ENCODE measurements at regions not wholly inside any gene's neighbourhood (a gene's known extent, or its start where the extent isn't known, plus 50 kb on each side); places are given as distances from the start of the nearest gene placed in this dataset.

GRCh38 chr11:112590764-112591163 is 330.1 kb upstream of the PLET1 start:
- Mint-ChIP-seq H3K4me3 (no peak overlapping the region), H3K4me1 (peaks cover 14% of the 10 kb centered on the region), H3K27me3 (ENCODE audit: low read depth in 3 of 3) (peaks cover 0 to 9% (median 1%) of the 10 kb centered on the region in 3 donors), H3K36me3 (no peaks in the 10 kb centered on the region), H3K9me3 (peaks cover 4 to 10% (median 6%) of the 10 kb centered on the region in 7 donors), H3K27ac (peak overlapping the region in 1 of 7 donors; percentile 9)
- no peaks in the 10 kb centered on the region for H3K27me3 ChIP-seq (ENCODE audit: control insufficient read depth in 2 of 2, insufficient read depth in 2 of 2, low read length in 2 of 2)
- H3K4me1 ChIP-seq (ENCODE audit: control insufficient read depth in 1 of 2, insufficient read depth in 2 of 2, low read length in 2 of 2), result peaks cover 0 to 5% of the 10 kb centered on the region in 2 donors
- intact Hi-C loops (cut with micrococcal nuclease), result loop anchor here in 1 of 2 donors (2.0 kb wide), 1 partner anchor 696 kb away; no protein-coding TSS in a partner anchor
- H3K36me3 ChIP-seq (replicated peaks in 1 of 2; ENCODE audit: control insufficient read depth in 1 of 2, insufficient read depth in 2 of 2, low read length in 2 of 2), result no peaks in the 10 kb centered on the region
- peaks cover 0 to 5% of the 10 kb centered on the region in 2 donors for H3K9me3 ChIP-seq (replicated peaks in 1 of 2; ENCODE audit: control insufficient read depth in 1 of 2, insufficient read depth in 1 of 2, low read length in 2 of 2)
- no peak overlapping the region for H3K9ac ChIP-seq (ENCODE audit: insufficient read depth, low read length, poor library complexity, severe bottlenecking)
- H3K27ac ChIP-seq (ENCODE audit: low read depth in 1 of 2, low read length in 2 of 2), result no peak overlapping the region
- no peaks in the 10 kb centered on the region for H3K79me2 ChIP-seq (ENCODE audit: insufficient read depth, low read length)
- 80% methylated on average over 1 of the region's 2 CpGs for WGBS (ENCODE audit: insufficient coverage)
- no peak overlapping the region for H3K4me2 ChIP-seq (replicated peaks; ENCODE audit: extremely low read depth, low read length, poor library complexity, severe bottlenecking)
- TF ChIP-seq CTCF (IDR thresholded peaks at IDR 0.05), result no peak
- no peak overlapping the region for H3K4me3 ChIP-seq (replicated peaks in 1 of 3; ENCODE audit: low read depth in 2 of 3, low read length in 3 of 3)
- peak overlapping the region; percentile 26 for H2AFZ ChIP-seq (ENCODE audit: insufficient read depth, low read depth, low read length, poor library complexity, severe bottlenecking)
- H4K20me1 ChIP-seq (ENCODE audit: insufficient read depth, low read length), result no peaks in the 10 kb centered on the region
- no peak for DNase-seq

GRCh38 chr11:112593440-112593839 is 332.8 kb upstream of the PLET1 start:
- WGBS (ENCODE audit: insufficient coverage), result no CpG with 5 or more reads among the region's 2 CpGs
- no peaks in the 10 kb centered on the region for H3K36me3 ChIP-seq (replicated peaks in 1 of 2; ENCODE audit: control insufficient read depth in 1 of 2, insufficient read depth in 2 of 2, low read length in 2 of 2)
- no peak overlapping the region for H3K4me3 ChIP-seq (replicated peaks in 1 of 3; ENCODE audit: low read depth in 2 of 3, low read length in 3 of 3)
- intact Hi-C loops (cut with micrococcal nuclease), result no loop called here
- H3K27me3 ChIP-seq (ENCODE audit: control insufficient read depth in 2 of 2, insufficient read depth in 2 of 2, low read length in 2 of 2), result no peaks in the 10 kb centered on the region
- Mint-ChIP-seq H3K36me3 (no peaks in the 10 kb centered on the region), H3K4me3 (no peak overlapping the region), H3K9me3 (peaks cover 4 to 10% (median 6%) of the 10 kb centered on the region in 7 donors), H3K27me3 (ENCODE audit: low read depth in 3 of 3) (peaks cover 0 to 9% (median 5%) of the 10 kb centered on the region in 3 donors), H3K27ac (no peak overlapping the region), H3K4me1 (peaks cover 15% of the 10 kb centered on the region)
- no peak overlapping the region for H3K27ac ChIP-seq (ENCODE audit: low read depth in 1 of 2, low read length in 2 of 2)
- no peak overlapping the region for H3K9ac ChIP-seq (ENCODE audit: insufficient read depth, low read length, poor library complexity, severe bottlenecking)
- no peak for TF ChIP-seq CTCF (IDR thresholded peaks at IDR 0.05)
- H3K79me2 ChIP-seq (ENCODE audit: insufficient read depth, low read length), result no peaks in the 10 kb centered on the region
- H3K4me1 ChIP-seq (ENCODE audit: control insufficient read depth in 1 of 2, insufficient read depth in 2 of 2, low read length in 2 of 2), result peaks cover 0 to 2% of the 10 kb centered on the region in 2 donors
- H4K20me1 ChIP-seq (ENCODE audit: insufficient read depth, low read length), result no peaks in the 10 kb centered on the region
- H3K9me3 ChIP-seq (replicated peaks in 1 of 2; ENCODE audit: control insufficient read depth in 1 of 2, insufficient read depth in 1 of 2, low read length in 2 of 2), result peaks cover 0 to 5% of the 10 kb centered on the region in 2 donors
- no peak overlapping the region for H3K4me2 ChIP-seq (replicated peaks; ENCODE audit: extremely low read depth, low read length, poor library complexity, severe bottlenecking)
- H2AFZ ChIP-seq (ENCODE audit: insufficient read depth, low read depth, low read length, poor library complexity, severe bottlenecking), result no peak overlapping the region
- DNase-seq, result no peak
